ENCODE measurements at regions not wholly inside any gene's neighbourhood (a gene's known extent, or its start where the extent isn't known, plus 50 kb on each side); places are given as distances from the start of the nearest gene placed in this dataset.

GRCh38 chr6:66986940-66987339 is 1279.9 kb upstream of the EYS start:
- TF ChIP-seq CTCF (IDR thresholded peaks at IDR 0.05; ENCODE audit: low read depth, low read length) (no peak), EZH2phosphoT487 (IDR thresholded peaks at IDR 0.05; ENCODE audit: low read depth) (no peak)
